ENCODE measurements at regions not wholly inside any gene's neighbourhood (a gene's known extent, or its start where the extent isn't known, plus 50 kb on each side); places are given as distances from the start of the nearest gene placed in this dataset.

- no peak for FAIRE-seq
- H3K79me2 ChIP-seq (ENCODE audit: control insufficient read depth, insufficient read depth, low read length), result no peaks in the 10 kb centered on the region
- POLR2A ChIA-PET, result no interaction called here
Measured at GRCh38 chr13:38636073-38636472, 50.8 kb upstream of the FREM2 start.

More at GRCh38 chr13:38636073-38636472, 50.8 kb upstream of the FREM2 start:
- Histone ChIP-seq H4K20me1 (replicated peaks; ENCODE audit: control insufficient read depth, insufficient read depth, low read length) (no peaks in the 10 kb centered on the region), H3K4me1 (replicated peaks in 1 of 2; ENCODE audit: control insufficient read depth in 2 of 2, insufficient read depth in 2 of 2, low read length in 2 of 2) (no peaks in the 10 kb centered on the region), H3K27ac (ENCODE audit: extremely low read depth, low read depth, low read length) (no peak overlapping the region), H3K4me3 (no peak overlapping the region), H2AFZ (ENCODE audit: low read depth, low read length) (no peak overlapping the region), H3K27me3 (ENCODE audit: control insufficient read depth in 2 of 2, insufficient read depth in 2 of 2, low read length in 2 of 2) (no peaks in the 10 kb centered on the region), H3K4me2 (ENCODE audit: insufficient read depth, low read length) (no peak overlapping the region), H3K9ac (ENCODE audit: insufficient read depth in 1 of 2, low read depth in 2 of 2, low read length in 2 of 2) (no peak overlapping the region), H3K9me1 (ENCODE audit: control insufficient read depth, insufficient read depth, low read length) (no peaks in the 10 kb centered on the region), H3K36me3 (ENCODE audit: control insufficient read depth, insufficient read depth, low read length) (no peaks in the 10 kb centered on the region), H3K9me3 (replicated peaks; ENCODE audit: control insufficient read depth, insufficient read depth, low read depth, low read length) (no peaks in the 10 kb centered on the region)
- ATAC-seq (no peak), DNase-seq (ENCODE audit: extremely low read depth in 1 of 4, low spot score in 3 of 4) (no peak)
- intact Hi-C loops (cut with micrococcal nuclease) (no loop called here), in situ Hi-C loops (cut with MboI) (no loop called here)
- TF ChIP-seq SMARCC2 (IDR thresholded peaks at IDR 0.05; ENCODE audit: low read depth) (no peak), WHSC1 (IDR thresholded peaks at IDR 0.05; ENCODE audit: low read length) (no peak), GTF2F1 (IDR thresholded peaks at IDR 0.05; ENCODE audit: low read depth, low read length) (no peak), MTF1 (CRISPR knock-in tag; IDR thresholded peaks at IDR 0.05; ENCODE audit: borderline replicate concordance) (no peak), ZNF280B (CRISPR knock-in tag; IDR thresholded peaks at IDR 0.05) (no peak), ZNF165 (CRISPR knock-in tag; IDR thresholded peaks at IDR 0.05; ENCODE audit: borderline replicate concordance) (no peak), PBX2 (CRISPR knock-in tag; IDR thresholded peaks at IDR 0.05; ENCODE audit: low read depth) (no peak), PBX2 (tag; conservative IDR thresholded peaks at IDR 0.05; ENCODE audit: low read depth) (no peak), ZNF511 (CRISPR knock-in tag; IDR thresholded peaks at IDR 0.05) (no peak), SLC30A9 (CRISPR knock-in tag; IDR thresholded peaks at IDR 0.05) (no peak), KLF1 (tag; IDR thresholded peaks at IDR 0.05) (no peak), PTBP1 (IDR thresholded peaks at IDR 0.05; ENCODE audit: low read depth, low read length) (no peak), KAT8 (IDR thresholded peaks at IDR 0.05; ENCODE audit: low read depth) (no peak), THAP7 (CRISPR knock-in tag; IDR thresholded peaks at IDR 0.05) (no peak), ZNF695 (CRISPR knock-in tag; IDR thresholded peaks at IDR 0.05) (no peak)
- CTCF ChIA-PET (ENCODE audit: low intra/inter-chr PET ratio), result no interaction called here
- BruUV-seq (replicated peaks), result no TSS peak
- 7% methylated on average over 3 of the region's 3 CpGs for WGBS (ENCODE audit: insufficient coverage, low coverage, missing lambda C conversion rate)
